DND-41 (cell line): ENCODE measurements at regions not wholly inside any gene's neighbourhood (a gene's known extent, or its start where the extent isn't known, plus 50 kb on each side); places are given as distances from the start of the nearest gene placed in this dataset.

Experiments used
- EZH2 ChIP-seq: IDR thresholded peaks from 3 replicates; pipeline ENCODE4 v1.6.1; 2012; ENCODE audit warnings: borderline replicate concordance, low read depth, mild to moderate bottlenecking, moderate library complexity, low read length, inconsistent platforms; ENCODE audit not compliant: severe bottlenecking
- TF ChIP-seq, protein P1 (sequence below): IDR thresholded peaks from 2 replicates; pipeline ENCODE4 v1.5.1; 2012; ENCODE audit warnings: borderline replicate concordance, low read length, moderate library complexity, mild to moderate bottlenecking; ENCODE audit not compliant: poor library complexity, severe bottlenecking; ENCODE audit errors: extremely low read depth

DNA sequence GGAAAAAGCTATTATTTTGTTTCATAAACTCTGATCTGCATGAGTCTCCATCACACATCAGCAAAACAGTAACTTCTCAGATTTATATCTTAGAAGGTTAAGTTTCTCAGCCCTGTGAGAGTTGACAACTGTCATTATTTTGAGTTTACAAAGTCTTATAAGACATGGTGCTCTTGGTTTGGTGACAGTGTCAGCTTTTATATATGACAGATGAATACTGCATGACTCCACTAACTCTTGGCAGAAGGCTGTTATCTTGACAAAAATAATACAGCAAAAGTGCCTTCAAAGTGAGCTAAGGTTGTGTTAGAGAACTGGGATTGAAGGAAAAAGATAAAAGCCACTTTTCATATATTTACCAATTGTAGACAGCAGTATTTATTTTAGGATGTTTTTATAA is 528.4 kb upstream of the SOX9 start:
- TF ChIP-seq, protein P1, sequence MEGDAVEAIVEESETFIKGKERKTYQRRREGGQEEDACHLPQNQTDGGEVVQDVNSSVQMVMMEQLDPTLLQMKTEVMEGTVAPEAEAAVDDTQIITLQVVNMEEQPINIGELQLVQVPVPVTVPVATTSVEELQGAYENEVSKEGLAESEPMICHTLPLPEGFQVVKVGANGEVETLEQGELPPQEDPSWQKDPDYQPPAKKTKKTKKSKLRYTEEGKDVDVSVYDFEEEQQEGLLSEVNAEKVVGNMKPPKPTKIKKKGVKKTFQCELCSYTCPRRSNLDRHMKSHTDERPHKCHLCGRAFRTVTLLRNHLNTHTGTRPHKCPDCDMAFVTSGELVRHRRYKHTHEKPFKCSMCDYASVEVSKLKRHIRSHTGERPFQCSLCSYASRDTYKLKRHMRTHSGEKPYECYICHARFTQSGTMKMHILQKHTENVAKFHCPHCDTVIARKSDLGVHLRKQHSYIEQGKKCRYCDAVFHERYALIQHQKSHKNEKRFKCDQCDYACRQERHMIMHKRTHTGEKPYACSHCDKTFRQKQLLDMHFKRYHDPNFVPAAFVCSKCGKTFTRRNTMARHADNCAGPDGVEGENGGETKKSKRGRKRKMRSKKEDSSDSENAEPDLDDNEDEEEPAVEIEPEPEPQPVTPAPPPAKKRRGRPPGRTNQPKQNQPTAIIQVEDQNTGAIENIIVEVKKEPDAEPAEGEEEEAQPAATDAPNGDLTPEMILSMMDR, result no peak
- no peak for TF ChIP-seq EZH2
